Endothelial cell of umbilical vein (primary cell): ENCODE measurements at regions not wholly inside any gene's neighbourhood (a gene's known extent, or its start where the extent isn't known, plus 50 kb on each side); places are given as distances from the start of the nearest gene placed in this dataset.
"Not testable (repeated sequence)": the region's sequence is repeated elsewhere in the genome, so short reads cannot be mapped to it uniquely, and the experiment has no call there.

ENCODE experiments used
- BruUV-seq: library from RNA; stranded (reverse); fragments of 400-500 nt; replicated peaks from 2 replicates; lab custom pipeline; 2021; lab: Mats Ljungman, UMichigan
- CTCF ChIA-PET: fragments of 300-600, 350-600 bp; sonication (Branson Sonifier 250); formaldehyde crosslinking; loops from one replicate; lab custom pipeline; 2021; ENCODE audit warnings: antibody characterized with exemption, inconsistent platforms; lab: Charles Lee
- POLR2A ChIA-PET: fragments of 300-600, 350-600 bp; sonication (Branson Sonifier 250); formaldehyde crosslinking; loops from one replicate; lab custom pipeline; 2021; ENCODE audit warnings: antibody characterized with exemption, inconsistent platforms; lab: Charles Lee
- DNase-seq: peaks from one replicate; pipeline ENCODE4 v3.0.0-alpha.2; 2011; ENCODE audit warnings: low read depth, low spot score
- FAIRE-seq: peaks from 2 replicates; lab custom pipeline; 2011; peaks lifted over from hg19 to GRCh38; lab: Jason Lieb, UNC
- H2AFZ ChIP-seq: 2 replicates; pipeline ENCODE4 v1.6.0; 2012; ENCODE audit warnings: low read depth, low read length, control low read depth, inconsistent platforms
- H3K27ac ChIP-seq: 2 replicates; pipeline ENCODE4 v1.5.1; 2011; ENCODE audit warnings: low read depth, mild to moderate bottlenecking, control low read depth, low read length, moderate library complexity; ENCODE audit not compliant: insufficient read depth
- H3K27me3 ChIP-seq, 2 experiments: 2 replicates each; pipeline versions ENCODE4 v1.6.0 to v1.6.1; 2011; ENCODE audit warnings: low read length in 2 of 2, mixed read lengths in 1 of 2; ENCODE audit not compliant: control insufficient read depth in 2 of 2, insufficient read depth in 2 of 2
- H3K36me3 ChIP-seq, 2 experiments: 2 replicates in 1 of 2; 3 replicates in 1 of 2; pipeline ENCODE4 v1.5.1; 2011; ENCODE audit warnings: low read length in 2 of 2, mild to moderate bottlenecking in 1 of 2, moderate library complexity in 1 of 2; ENCODE audit not compliant: control insufficient read depth in 2 of 2, insufficient read depth in 2 of 2; ENCODE audit errors: extremely low read depth in 1 of 2
- H3K4me1 ChIP-seq: 3 replicates; pipeline ENCODE4 v1.5.1; 2011; ENCODE audit warnings: mild to moderate bottlenecking, low read length; ENCODE audit not compliant: control insufficient read depth, insufficient read depth; ENCODE audit errors: extremely low read depth
- H3K4me2 ChIP-seq: 2 replicates; pipeline ENCODE4 v1.6.1; 2011; ENCODE audit warnings: low read length, control low read depth, mixed read lengths; ENCODE audit not compliant: insufficient read depth
- H3K4me3 ChIP-seq, 3 experiments: fragments of 200-600 bp in 1 of 3; sonication (generic), shearing (Covaris generic) in 1 of 3; replicated peaks in 1 of 3; 2 replicates each; pipeline ENCODE4 v1.5.1; 2011 to 2016; ENCODE audit warnings: control low read depth in 3 of 3, low read length in 3 of 3, mild to moderate bottlenecking in 2 of 3, inconsistent platforms in 1 of 3, low read depth in 1 of 3, moderate library complexity in 1 of 3; ENCODE audit not compliant: insufficient read depth in 1 of 3
- H3K79me2 ChIP-seq: 2 replicates; pipeline ENCODE4 v1.6.0; 2012; ENCODE audit warnings: low read length, inconsistent platforms; ENCODE audit not compliant: control insufficient read depth, insufficient read depth
- H3K9ac ChIP-seq: replicated peaks from 2 replicates; pipeline ENCODE3; 2011; ENCODE audit warnings: low read length, control low read depth; ENCODE audit not compliant: insufficient read depth; ENCODE audit errors: extremely low read depth
- H3K9me1 ChIP-seq: replicated peaks from 3 replicates; pipeline ENCODE4 v1.6.0; 2011; ENCODE audit warnings: mild to moderate bottlenecking, low read length; ENCODE audit not compliant: control insufficient read depth, insufficient read depth; ENCODE audit errors: extremely low read depth
- H3K9me3 ChIP-seq: replicated peaks from 2 replicates; pipeline ENCODE4 v1.5.1; 2012; ENCODE audit warnings: low read length, inconsistent platforms; ENCODE audit not compliant: control insufficient read depth, insufficient read depth
- H4K20me1 ChIP-seq: replicated peaks from 2 replicates; pipeline ENCODE3; 2011; ENCODE audit warnings: mild to moderate bottlenecking, low read length; ENCODE audit not compliant: control insufficient read depth, insufficient read depth; ENCODE audit errors: extremely low read depth
- EZH2 ChIP-seq: IDR thresholded peaks from 2 replicates; pipeline ENCODE4 v1.6.1; 2012; ENCODE audit warnings: borderline replicate concordance, low read depth, mild to moderate bottlenecking, moderate library complexity, low read length, inconsistent platforms; ENCODE audit not compliant: severe bottlenecking
- FOS ChIP-seq: IDR thresholded peaks from 2 replicates; pipeline ENCODE4 v1.6.1; 2011; ENCODE audit warnings: mild to moderate bottlenecking, low read length, moderate library complexity, borderline replicate concordance; ENCODE audit not compliant: insufficient read depth
- GATA2 ChIP-seq: IDR thresholded peaks from 2 replicates; pipeline ENCODE4 v1.7.0; 2011; ENCODE audit warnings: low read depth, mild to moderate bottlenecking, moderate library complexity, mixed read lengths, low read length; ENCODE audit not compliant: insufficient read length, insufficient read depth
- JUN ChIP-seq: IDR thresholded peaks from 2 replicates; pipeline ENCODE4 v1.6.1; 2011; ENCODE audit warnings: borderline replicate concordance, low read depth; ENCODE audit not compliant: insufficient read length, insufficient read depth
- MYC ChIP-seq: IDR thresholded peaks from one replicate; pipeline ENCODE4 v1.6.1; 2011; ENCODE audit warnings: mild to moderate bottlenecking, low read depth, low read length
- POLR2A ChIP-seq: IDR thresholded peaks from 2 replicates; pipeline ENCODE4 v1.6.1; 2012; ENCODE audit warnings: low read depth, mild to moderate bottlenecking, control low read depth, low read length
- POLR2AphosphoS5 ChIP-seq: IDR thresholded peaks from 2 replicates; pipeline ENCODE4 v1.6.1; 2012; ENCODE audit warnings: low read depth, mild to moderate bottlenecking, control low read depth, low read length, moderate library complexity; ENCODE audit not compliant: insufficient read depth
- dilution Hi-C: fragments of 300-500 bp; cut with MboI; formaldehyde crosslinking; loops from one replicate; pipeline ENCODE4 v1.15.0; 2019; ENCODE audit warnings: low sequenced_read_pairs; ENCODE audit not compliant: extremely low pct_ligation_motif_present
- intact Hi-C: fragments of 100-400 bp; cut with micrococcal nuclease; formaldehyde crosslinking; loops from one replicate; pipeline ENCODE4 v1.10.0; 2022
- TF ChIP-seq, protein P1 (sequence below): IDR thresholded peaks from 2 replicates; pipeline ENCODE4 v1.6.1; 2011; ENCODE audit not compliant: insufficient read depth, insufficient read length
- TF ChIP-seq, protein P2 (sequence below), 2 donors: IDR thresholded peaks; 1 replicate in 1 of 2; 2 replicates in 1 of 2; pipeline ENCODE4 v1.5.1; 2011; ENCODE audit warnings: low read length in 2 of 2, mild to moderate bottlenecking in 2 of 2, moderate library complexity in 2 of 2, control low read depth in 1 of 2, inconsistent platforms in 1 of 2, low read depth in 1 of 2; ENCODE audit not compliant: insufficient read depth in 1 of 2; ENCODE audit errors: extremely low read depth in 1 of 2

DNA sequence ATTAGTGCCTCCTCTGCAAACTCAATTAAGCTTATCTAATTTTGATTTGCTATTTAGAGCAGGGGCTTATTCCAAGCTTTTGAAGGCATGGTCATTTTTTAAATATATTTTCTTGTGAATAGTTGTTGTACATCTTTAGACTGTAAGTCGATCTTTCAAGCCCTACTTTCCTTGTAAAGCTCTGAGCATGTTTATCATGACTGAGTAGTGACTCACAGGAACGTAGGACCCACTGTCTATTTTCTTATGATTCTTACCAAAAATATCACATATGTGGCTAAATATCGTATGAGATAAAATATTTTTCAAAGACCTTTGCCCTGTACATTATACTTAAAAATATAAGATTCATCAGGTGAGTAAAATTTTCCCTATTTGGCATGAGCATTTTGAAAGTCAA lies 440.4 kb upstream of the GRIN3A start:
- no TSS peak for BruUV-seq
- Histone ChIP-seq H3K36me3 (no peaks in the 10 kb centered on the region), H3K9me3 (peaks cover 2% of the 10 kb centered on the region), H3K27me3 (no peaks in the 10 kb centered on the region), H3K4me3 (no peak overlapping the region), H4K20me1 (no peaks in the 10 kb centered on the region), H3K4me1 (no peaks in the 10 kb centered on the region), H2AFZ (no peak overlapping the region), H3K79me2 (no peaks in the 10 kb centered on the region), H3K9ac (no peak overlapping the region), H3K4me2 (no peak overlapping the region), H3K27ac (no peak overlapping the region), H3K9me1 (no peaks in the 10 kb centered on the region)
- DNase-seq (no peak), FAIRE-seq (no peak)
- ChIA-PET CTCF (no interaction called here), POLR2A (no interaction called here)
- dilution Hi-C loops, result no loop called here
- TF ChIP-seq GATA2 (no peak), MYC (no peak), EZH2 (no peak), FOS (no peak), POLR2A (no peak), POLR2AphosphoS5 (no peak), JUN (no peak)
- TF ChIP-seq, protein P1, sequence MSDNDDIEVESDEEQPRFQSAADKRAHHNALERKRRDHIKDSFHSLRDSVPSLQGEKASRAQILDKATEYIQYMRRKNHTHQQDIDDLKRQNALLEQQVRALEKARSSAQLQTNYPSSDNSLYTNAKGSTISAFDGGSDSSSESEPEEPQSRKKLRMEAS, result no peak
- TF ChIP-seq, protein P2, sequence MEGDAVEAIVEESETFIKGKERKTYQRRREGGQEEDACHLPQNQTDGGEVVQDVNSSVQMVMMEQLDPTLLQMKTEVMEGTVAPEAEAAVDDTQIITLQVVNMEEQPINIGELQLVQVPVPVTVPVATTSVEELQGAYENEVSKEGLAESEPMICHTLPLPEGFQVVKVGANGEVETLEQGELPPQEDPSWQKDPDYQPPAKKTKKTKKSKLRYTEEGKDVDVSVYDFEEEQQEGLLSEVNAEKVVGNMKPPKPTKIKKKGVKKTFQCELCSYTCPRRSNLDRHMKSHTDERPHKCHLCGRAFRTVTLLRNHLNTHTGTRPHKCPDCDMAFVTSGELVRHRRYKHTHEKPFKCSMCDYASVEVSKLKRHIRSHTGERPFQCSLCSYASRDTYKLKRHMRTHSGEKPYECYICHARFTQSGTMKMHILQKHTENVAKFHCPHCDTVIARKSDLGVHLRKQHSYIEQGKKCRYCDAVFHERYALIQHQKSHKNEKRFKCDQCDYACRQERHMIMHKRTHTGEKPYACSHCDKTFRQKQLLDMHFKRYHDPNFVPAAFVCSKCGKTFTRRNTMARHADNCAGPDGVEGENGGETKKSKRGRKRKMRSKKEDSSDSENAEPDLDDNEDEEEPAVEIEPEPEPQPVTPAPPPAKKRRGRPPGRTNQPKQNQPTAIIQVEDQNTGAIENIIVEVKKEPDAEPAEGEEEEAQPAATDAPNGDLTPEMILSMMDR (IDR thresholded peaks at IDR 0.05; ENCODE audit: extremely low read depth in 1 of 2, insufficient read depth in 1 of 2, low read depth in 1 of 2, low read length in 2 of 2), result no peak
- intact Hi-C loops, result no loop called here

DNA sequence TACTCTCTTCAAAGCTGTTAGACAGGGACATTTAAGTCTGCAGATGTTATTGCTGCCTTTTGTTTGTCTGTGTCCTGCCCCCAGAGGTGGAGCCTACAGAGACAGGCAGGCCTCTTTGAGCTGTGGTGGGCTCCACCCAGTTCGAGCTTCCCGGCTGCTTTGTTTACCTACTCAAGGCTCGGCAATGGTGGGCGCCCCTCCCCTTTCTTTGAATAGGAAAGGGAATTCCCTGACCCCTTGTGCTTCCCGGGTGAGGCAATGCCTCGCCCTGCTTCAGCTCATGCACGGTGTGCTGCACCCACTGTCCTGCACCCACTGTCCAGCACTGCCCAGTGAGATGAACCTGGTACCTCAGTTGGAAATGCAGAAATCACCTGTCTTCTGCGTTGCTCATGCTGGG lies 435.8 kb upstream of the GRIN3A start:
- H3K9ac ChIP-seq, FAIRE-seq, H3K79me2 ChIP-seq, dilution Hi-C loops, POLR2A ChIA-PET, H3K4me2 ChIP-seq, BruUV-seq, H2AFZ ChIP-seq, intact Hi-C loops, H3K4me1 ChIP-seq, H3K9me3 ChIP-seq, H3K27ac ChIP-seq, H3K9me1 ChIP-seq, H3K4me3 ChIP-seq, H3K27me3 ChIP-seq, CTCF ChIA-PET, H4K20me1 ChIP-seq, DNase-seq, H3K36me3 ChIP-seq: not testable (repeated sequence)
